ENCODE measurements at regions not wholly inside any gene's neighbourhood (a gene's known extent, or its start where the extent isn't known, plus 50 kb on each side); places are given as distances from the start of the nearest gene placed in this dataset.

GRCh38 chr20:17140894-17141293 is 85.9 kb upstream of the PCSK2 start:
- no peak for DNase-seq

GRCh38 chr20:17141568-17141967 is 85.3 kb upstream of the PCSK2 start:
- DNase-seq: no peak

GRCh38 chr20:17142666-17143065 is 84.2 kb upstream of the PCSK2 start:
- DNase-seq: no peak

- no peak for DNase-seq
Observed at GRCh38 chr20:17150858-17151257, 76.0 kb upstream of the PCSK2 start.

- no peak for DNase-seq
Observed at GRCh38 chr20:17155401-17155800, 71.4 kb upstream of the PCSK2 start.

GRCh38 chr20:17158701-17159100 is 68.1 kb upstream of the PCSK2 start:
- DNase-seq: no peak

- DNase-seq: no peak
Observed at GRCh38 chr20:17161673-17162481, 65.0 kb upstream of the PCSK2 start.

GRCh38 chr20:17168026-17168612 is 58.7 kb upstream of the PCSK2 start:
- no peak for DNase-seq

GRCh38 chr20:17169585-17170136 is 57.2 kb upstream of the PCSK2 start:
- no peak for DNase-seq

GRCh38 chr20:17171746-17172280 is 55.0 kb upstream of the PCSK2 start:
- no peak for DNase-seq

GRCh38 chr20:17172836-17173516 is 53.9 kb upstream of the PCSK2 start:
- DNase-seq: no peak
